Heart right ventricle (tissue), 16 donors: ENCODE measurements at regions not wholly inside any gene's neighbourhood (a gene's known extent, or its start where the extent isn't known, plus 50 kb on each side); places are given as distances from the start of the nearest gene placed in this dataset.

Experiments used
- ATAC-seq, 8 donors: fragments of 200-7000 bp; cut with Tn5 transposase; one replicate each; pipeline ENCODE4 v1.9.1; 2020; ENCODE audit warnings: mild to moderate bottlenecking in 8 of 8, moderate library complexity in 8 of 8, moderate number of reproducible peaks in 1 of 8
- DNase-seq, 2 donors: peaks; one replicate each; pipeline ENCODE4 v3.0.0-alpha.2; 2020
- H3K27ac ChIP-seq, 10 donors: fragments of 200-600 bp; sonication (generic) in 2 of 10; one replicate each; pipeline versions ENCODE4 v1.5.0 to v1.8.0; 2020 to 2022; ENCODE audit warnings: mild to moderate bottlenecking in 3 of 10
- H3K27me3 ChIP-seq, 7 donors: fragments of 200-600 bp; one replicate each; pipeline ENCODE4 v1.8.0; 2021 to 2022; ENCODE audit warnings: mild to moderate bottlenecking in 2 of 7
- H3K36me3 ChIP-seq, 9 donors: fragments of 200-600 bp; sonication (generic) in 1 of 9; one replicate each; pipeline versions ENCODE4 v1.5.0 to v1.8.0; 2020 to 2022; ENCODE audit warnings: mild to moderate bottlenecking in 2 of 9
- H3K4me1 ChIP-seq, 9 donors: fragments of 200-600 bp; sonication (generic) in 1 of 9; one replicate each; pipeline versions ENCODE4 v1.5.0 to v1.8.0; 2020 to 2022; ENCODE audit warnings: mild to moderate bottlenecking in 4 of 9
- H3K4me3 ChIP-seq, 10 donors: fragments of 200-600 bp; sonication (generic) in 2 of 10; one replicate each; pipeline versions ENCODE4 v1.5.0 to v1.8.0; 2020 to 2022; ENCODE audit warnings: mild to moderate bottlenecking in 7 of 10, moderate library complexity in 2 of 10
- H3K9me3 ChIP-seq, 11 donors: fragments of 200-600 bp in 10 of 11; sonication (generic) in 2 of 11; one replicate each; pipeline versions ENCODE4 v1.5.0 to v1.8.0; 2013 to 2022; ENCODE audit warnings: mild to moderate bottlenecking in 2 of 11, control low read depth in 1 of 11, moderate library complexity in 1 of 11
- CTCF ChIP-seq, 9 donors: fragments of 200-600 bp; sonication (generic) in 2 of 9; IDR thresholded peaks; one replicate each; pipeline versions ENCODE4 v1.5.0 to v1.8.0; 2021 to 2022; ENCODE audit warnings: antibody characterized with exemption in 9 of 9, mild to moderate bottlenecking in 5 of 9, moderate library complexity in 1 of 9
- WGBS, 2 donors: extraction: QIAGEN DNeasy Blood & Tissue Kit; methylation state at CpG; one replicate each; pipeline ENCODE4 v1.1.7; 2013; ENCODE audit warnings: inconsistent platforms in 1 of 2; 5-methylcytosine and 5-hydroxymethylcytosine counted together
- intact Hi-C, 10 donors: fragments of 100-400 bp; cut with DNase I; formaldehyde crosslinking; loops; one replicate each; pipeline versions ENCODE4 v1.11.1 to v1.14.2; 2022
- donor health status: Arrhythmogenic right ventricular cardiomyopathy.
- donor health status: ischemic (EF 13 %, LVEDD 7.1; RV severe dilation, severe dysfunction).
- donor health status: healthy with polysubstance abuse.
- donor health status: DM: no; HTN: yes; CAD: no.
- donor health status: DM: no; HTN: no; CAD: no.
- donor health status: ischemic (EF 25% LVEDD 6.9; RV normal size, moderate dysfunction).
- donor health status: ischemic (EF 25% LVEDD 5.7; RV mildly dilated, moderate dysfunction).
- donor health status: healthy.
- donor health status: DM: yes; HTN: yes; CAD: no.
- donor health status: Ischemic cardiomyopathy.
- donor health status: ischemic (EF 35%, LVEDD 5.7; RV mildly dilated, moderate dysfunction).
- donor health status: nonischemic (EF 11% LVEDD 7.7; RV severe dilation, severe dysfunction).
- donor health status: DM: yes; HTN: yes; CAD: no.
- donor health status: PGD.
- donor health status: ischemic (EF 29% LVEDD 5.4; RV normal size, mild dysfunction).
- donor health status: nonischemic (EF 23%, LVEDD 6.1; RV moderate dilation, normal function).

- ATAC-seq = no peak
Measured at GRCh38 chr9:81317939-81318338, 371.4 kb downstream of the TLE1 start.

GRCh38 chr9:81317223-81317622 lies 372.1 kb downstream of the TLE1 start:
- Histone ChIP-seq H3K27me3 (no peaks in the 10 kb centered on the region), H3K4me1 (no peaks in the 10 kb centered on the region), H3K9me3 (peaks cover 0 to 5% (median 0%) of the 10 kb centered on the region in 11 donors), H3K4me3 (no peak overlapping the region), H3K27ac (no peak overlapping the region), H3K36me3 (no peaks in the 10 kb centered on the region)
- TF ChIP-seq CTCF (IDR thresholded peaks at IDR 0.05) = no peak
- 96% methylated on average over 1 of the region's 1 CpG for WGBS, 2 donors
- ATAC-seq (no peak), DNase-seq (no peak)
- intact Hi-C loops = no loop called here

More at GRCh38 chr9:81317939-81318338, 371.4 kb downstream of the TLE1 start:
- TF ChIP-seq CTCF (IDR thresholded peaks at IDR 0.05) = no peak
- Histone ChIP-seq H3K36me3 (no peaks in the 10 kb centered on the region), H3K9me3 (peaks cover 0 to 9% (median 0%) of the 10 kb centered on the region in 11 donors), H3K27ac (no peak overlapping the region), H3K4me1 (no peaks in the 10 kb centered on the region), H3K27me3 (no peaks in the 10 kb centered on the region), H3K4me3 (no peak overlapping the region)
- intact Hi-C loops = no loop called here
- no peak for DNase-seq
- 83 to 89% methylated on average over 7 of the region's 7 CpGs for WGBS, 2 donors

DNA sequence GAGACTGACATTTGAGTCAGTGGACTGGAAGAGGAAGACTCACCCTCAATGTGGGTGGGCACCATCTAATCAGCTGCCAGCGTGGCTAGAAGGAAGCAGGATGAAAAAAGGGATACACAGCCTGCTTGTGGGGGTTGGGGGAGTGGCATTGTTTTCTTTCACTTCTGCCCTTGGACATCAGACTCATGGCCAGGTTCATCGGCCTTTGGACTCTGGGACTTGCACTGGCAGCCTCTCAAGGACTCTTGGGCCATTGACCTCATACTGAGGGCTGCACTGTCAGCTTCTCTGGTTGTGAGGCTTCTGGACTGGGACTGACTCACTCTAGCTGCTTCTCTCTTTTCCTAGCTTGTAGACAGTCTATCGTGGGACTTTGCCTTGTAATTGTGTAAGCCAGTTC lies 374.9 kb downstream of the TLE1 start:
- DNase-seq = no peak
- ATAC-seq = no peak
- 82 to 95% methylated on average over 3 of the region's 3 CpGs for WGBS, 2 donors
- Histone ChIP-seq H3K36me3 (no peaks in the 10 kb centered on the region), H3K27me3 (no peaks in the 10 kb centered on the region), H3K4me3 (no peak overlapping the region), H3K9me3 (peaks cover 0 to 5% (median 0%) of the 10 kb centered on the region in 11 donors), H3K27ac (no peak overlapping the region), H3K4me1 (no peaks in the 10 kb centered on the region)
- no peak for TF ChIP-seq CTCF (IDR thresholded peaks at IDR 0.05)
- intact Hi-C loops = no loop called here

- 96% methylated on average over 2 of the region's 2 CpGs for WGBS, 2 donors
- Histone ChIP-seq H3K36me3 (no peaks in the 10 kb centered on the region), H3K4me3 (no peak overlapping the region), H3K27me3 (no peaks in the 10 kb centered on the region), H3K9me3 (peaks cover 0 to 5% (median 0%) of the 10 kb centered on the region in 11 donors), H3K4me1 (no peaks in the 10 kb centered on the region), H3K27ac (no peak overlapping the region)
- TF ChIP-seq CTCF (IDR thresholded peaks at IDR 0.05) = no peak
- ATAC-seq (no peak), DNase-seq (no peak)
- intact Hi-C loops = loop anchor here in 1 of 10 donors (2.0 kb wide), 1 partner anchor 73 kb away; no protein-coding TSS in a partner anchor
Measured at GRCh38 chr9:81313877-81314276, 375.5 kb downstream of the TLE1 start.
